ENCODE measurements at regions not wholly inside any gene's neighbourhood (a gene's known extent, or its start where the extent isn't known, plus 50 kb on each side); places are given as distances from the start of the nearest gene placed in this dataset.
"Not testable (repeated sequence)": the region's sequence is repeated elsewhere in the genome, so short reads cannot be mapped to it uniquely, and the experiment has no call there.

DNA sequence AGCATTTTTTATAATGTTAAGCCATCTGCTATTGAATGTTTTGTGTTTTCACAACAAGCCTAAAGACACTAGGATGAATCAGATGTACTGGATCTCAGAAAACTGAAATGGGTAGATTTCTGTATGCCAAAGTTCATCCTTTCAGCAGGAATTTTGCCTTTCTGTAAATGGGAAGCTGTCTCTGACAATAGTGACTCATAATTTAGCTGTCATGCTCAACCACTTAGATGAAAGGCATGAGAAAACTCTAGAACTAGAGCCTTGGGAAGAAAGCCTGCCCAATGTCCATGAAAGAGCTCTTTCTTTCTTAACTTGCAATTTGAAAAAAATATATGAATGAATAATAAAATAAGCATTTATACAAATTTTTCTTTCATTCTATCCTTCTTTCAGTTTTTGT lies 616.0 kb upstream of the EDIL3 start:
- no peak overlapping the region for H3K27ac ChIP-seq
- no peaks in the 10 kb centered on the region for H3K27me3 ChIP-seq
- intact Hi-C loops (cut with DNase I; ENCODE audit: low total_unique reads): no loop called here
- H3K4me3 ChIP-seq: no peak overlapping the region
- TF ChIP-seq EP300 (IDR thresholded peaks at IDR 0.05) (no peak), POLR2AphosphoS5 (IDR thresholded peaks at IDR 0.05) (no peak), POLR2A (IDR thresholded peaks at IDR 0.05) (no peak)
- H3K36me3 ChIP-seq: no peaks in the 10 kb centered on the region
- no peaks in the 10 kb centered on the region for H3K9me3 ChIP-seq
- no peaks in the 10 kb centered on the region for H3K4me1 ChIP-seq
- DNase-seq: no peak

DNA sequence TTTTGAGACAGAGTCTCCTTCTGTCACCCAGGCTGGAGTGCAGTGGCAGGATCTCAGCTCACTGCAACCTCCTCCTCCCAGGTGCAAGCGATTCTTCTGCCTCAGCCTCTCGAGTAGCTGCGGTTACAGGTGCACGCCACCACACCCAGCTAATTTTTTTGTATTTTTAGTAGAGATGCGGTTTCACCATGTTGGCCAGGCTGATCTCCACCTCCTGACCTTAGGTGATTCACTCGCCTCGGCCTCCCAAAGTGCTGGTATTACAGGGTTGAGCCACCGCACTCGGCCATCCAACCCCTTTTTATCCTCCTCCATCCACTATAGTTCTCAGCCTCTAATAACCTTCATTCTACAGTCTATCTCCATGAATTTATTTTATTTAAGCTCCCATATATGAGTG lies 617.3 kb upstream of the EDIL3 start:
- H3K9me3 ChIP-seq; H3K36me3 ChIP-seq; intact Hi-C loops (cut with DNase I; ENCODE audit: low total_unique reads); H3K4me1 ChIP-seq; H3K27me3 ChIP-seq; H3K4me3 ChIP-seq; H3K27ac ChIP-seq; DNase-seq: not testable (repeated sequence)
- WGBS, 5 donors: 89 to 97% (median 92%) methylated on average over 9 of the region's 9 CpGs

DNA sequence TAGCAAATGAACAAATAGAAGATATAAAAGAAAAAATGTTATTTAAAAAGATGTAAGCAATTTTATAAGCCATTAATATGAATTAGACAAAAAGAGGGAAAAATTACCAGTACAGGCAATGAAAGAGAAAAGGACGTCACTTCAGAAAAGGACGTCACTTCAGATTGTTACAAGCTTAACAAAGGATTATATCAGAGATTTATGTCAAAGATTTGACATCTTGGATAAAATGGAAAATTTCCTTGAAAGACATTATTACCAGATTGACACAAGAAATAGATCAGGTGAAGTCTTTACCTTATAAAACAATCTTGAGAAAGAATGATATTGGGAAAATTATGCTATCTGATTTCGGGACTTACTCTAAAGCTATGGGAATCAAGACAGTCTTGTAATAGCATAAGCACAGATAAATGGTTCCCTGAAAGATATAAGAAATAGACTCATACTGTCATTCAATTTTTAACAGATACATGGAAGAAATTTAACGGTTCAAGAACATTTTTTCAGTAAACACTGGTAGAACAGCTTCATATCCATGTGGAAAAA lies 625.4 kb upstream of the EDIL3 start:
- H3K27ac ChIP-seq: no peak overlapping the region
- intact Hi-C loops (cut with DNase I; ENCODE audit: low total_unique reads): no loop called here
- no peak for DNase-seq
- H3K27me3 ChIP-seq: no peaks in the 10 kb centered on the region
- 80 to 90% (median 84%) methylated on average over 4 of the region's 4 CpGs for WGBS, 5 donors
- H3K4me3 ChIP-seq: no peak overlapping the region
- TF ChIP-seq POLR2AphosphoS5 (IDR thresholded peaks at IDR 0.05): no peak
- TF ChIP-seq POLR2A (IDR thresholded peaks at IDR 0.05): no peak
- TF ChIP-seq, protein P1, sequence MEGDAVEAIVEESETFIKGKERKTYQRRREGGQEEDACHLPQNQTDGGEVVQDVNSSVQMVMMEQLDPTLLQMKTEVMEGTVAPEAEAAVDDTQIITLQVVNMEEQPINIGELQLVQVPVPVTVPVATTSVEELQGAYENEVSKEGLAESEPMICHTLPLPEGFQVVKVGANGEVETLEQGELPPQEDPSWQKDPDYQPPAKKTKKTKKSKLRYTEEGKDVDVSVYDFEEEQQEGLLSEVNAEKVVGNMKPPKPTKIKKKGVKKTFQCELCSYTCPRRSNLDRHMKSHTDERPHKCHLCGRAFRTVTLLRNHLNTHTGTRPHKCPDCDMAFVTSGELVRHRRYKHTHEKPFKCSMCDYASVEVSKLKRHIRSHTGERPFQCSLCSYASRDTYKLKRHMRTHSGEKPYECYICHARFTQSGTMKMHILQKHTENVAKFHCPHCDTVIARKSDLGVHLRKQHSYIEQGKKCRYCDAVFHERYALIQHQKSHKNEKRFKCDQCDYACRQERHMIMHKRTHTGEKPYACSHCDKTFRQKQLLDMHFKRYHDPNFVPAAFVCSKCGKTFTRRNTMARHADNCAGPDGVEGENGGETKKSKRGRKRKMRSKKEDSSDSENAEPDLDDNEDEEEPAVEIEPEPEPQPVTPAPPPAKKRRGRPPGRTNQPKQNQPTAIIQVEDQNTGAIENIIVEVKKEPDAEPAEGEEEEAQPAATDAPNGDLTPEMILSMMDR (IDR thresholded peaks at IDR 0.05): no peak
- no peak for TF ChIP-seq EP300 (IDR thresholded peaks at IDR 0.05)
- H3K9me3 ChIP-seq: no peaks in the 10 kb centered on the region
- H3K36me3 ChIP-seq: no peaks in the 10 kb centered on the region
- no peaks in the 10 kb centered on the region for H3K4me1 ChIP-seq

DNA sequence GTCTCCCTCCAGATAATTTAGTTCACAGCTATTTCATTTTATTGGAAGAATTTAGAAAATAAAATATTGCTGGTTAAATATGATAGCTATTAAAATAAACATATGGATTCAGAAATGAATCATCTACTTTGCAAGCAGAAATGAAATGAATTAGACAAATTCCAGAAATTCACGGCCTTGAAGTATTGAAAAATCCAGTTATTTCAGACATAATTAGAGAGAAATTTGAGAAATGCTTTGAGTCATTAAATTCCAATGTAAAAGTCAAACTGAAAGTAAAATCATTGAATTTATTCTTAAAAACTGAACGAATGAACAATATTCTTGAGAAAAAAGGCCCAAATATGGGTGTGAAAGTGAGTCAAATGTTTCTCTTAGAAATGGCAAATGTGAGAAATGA lies 632.6 kb upstream of the EDIL3 start:
- WGBS, 5 donors: 63 to 82% (median 72%) methylated on average over 2 of the region's 2 CpGs
- TF ChIP-seq EP300 (IDR thresholded peaks at IDR 0.05) (no peak), POLR2AphosphoS5 (IDR thresholded peaks at IDR 0.05) (no peak), POLR2A (IDR thresholded peaks at IDR 0.05) (no peak)
- TF ChIP-seq, protein P1 (IDR thresholded peaks at IDR 0.05): no peak
- Histone ChIP-seq H3K4me3 (no peak overlapping the region), H3K4me1 (no peaks in the 10 kb centered on the region), H3K36me3 (no peaks in the 10 kb centered on the region), H3K9me3 (peaks cover 0 to 12% (median 7%) of the 10 kb centered on the region in 4 donors), H3K27ac (no peak overlapping the region), H3K27me3 (no peaks in the 10 kb centered on the region)
- no peak for DNase-seq
- intact Hi-C loops (cut with DNase I; ENCODE audit: low total_unique reads): no loop called here

DNA sequence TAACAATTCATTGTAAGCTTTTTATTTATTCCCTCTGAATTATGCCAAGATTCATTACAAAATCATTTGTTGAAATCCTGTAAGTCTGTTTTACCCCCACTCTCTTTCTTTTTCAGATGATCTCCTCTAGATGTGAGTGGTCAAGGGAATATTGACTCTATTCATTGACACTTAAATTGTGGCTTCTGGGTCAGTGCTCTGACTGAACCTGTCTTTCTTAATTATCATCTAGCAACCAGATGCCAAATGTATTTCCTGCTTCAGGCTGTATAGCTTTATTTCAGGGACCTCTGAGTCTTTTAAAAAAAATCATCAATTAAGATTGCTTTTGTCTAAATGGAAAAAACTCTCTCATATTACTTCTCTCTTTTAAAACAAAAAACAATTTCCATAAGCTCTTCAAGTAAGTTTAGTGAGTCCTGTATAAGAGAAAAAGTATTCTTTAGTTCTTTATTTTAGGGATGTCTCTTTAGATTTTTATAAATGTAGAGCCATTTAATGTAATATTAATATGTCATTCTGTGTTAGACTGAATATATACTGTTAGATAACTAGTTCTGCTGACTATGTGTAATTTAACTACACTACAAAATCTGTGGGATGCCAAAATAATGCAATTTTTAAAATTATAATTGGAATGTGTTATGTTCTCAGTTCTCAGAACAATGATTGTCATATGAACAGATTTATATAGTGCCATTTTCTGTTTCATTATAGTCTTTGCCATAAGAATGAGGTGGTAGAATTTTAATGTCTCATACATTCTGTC lies 645.8 kb upstream of the EDIL3 start:
- H3K4me3 ChIP-seq: no peak overlapping the region
- H3K27me3 ChIP-seq: no peaks in the 10 kb centered on the region
- no peak for DNase-seq
- H3K9me3 ChIP-seq: no peaks in the 10 kb centered on the region
- TF ChIP-seq POLR2A (IDR thresholded peaks at IDR 0.05) (no peak), EP300 (IDR thresholded peaks at IDR 0.05) (no peak), POLR2AphosphoS5 (IDR thresholded peaks at IDR 0.05) (no peak)
- TF ChIP-seq, protein P1 (IDR thresholded peaks at IDR 0.05): no peak
- no peak overlapping the region for H3K27ac ChIP-seq
- no peaks in the 10 kb centered on the region for H3K36me3 ChIP-seq
- intact Hi-C loops (cut with DNase I; ENCODE audit: low total_unique reads): no loop called here
- no peaks in the 10 kb centered on the region for H3K4me1 ChIP-seq

Measured in stomach (tissue), 8 donors.